ENCODE measurements at regions not wholly inside any gene's neighbourhood (a gene's known extent, or its start where the extent isn't known, plus 50 kb on each side); places are given as distances from the start of the nearest gene placed in this dataset.

GRCh38 chr1:200228486-200228885 lies 181.3 kb downstream of the ZNF281 start:
- no peak for TF ChIP-seq POLR2AphosphoS5 (IDR thresholded peaks at IDR 0.05)
- TF ChIP-seq, protein P1, sequence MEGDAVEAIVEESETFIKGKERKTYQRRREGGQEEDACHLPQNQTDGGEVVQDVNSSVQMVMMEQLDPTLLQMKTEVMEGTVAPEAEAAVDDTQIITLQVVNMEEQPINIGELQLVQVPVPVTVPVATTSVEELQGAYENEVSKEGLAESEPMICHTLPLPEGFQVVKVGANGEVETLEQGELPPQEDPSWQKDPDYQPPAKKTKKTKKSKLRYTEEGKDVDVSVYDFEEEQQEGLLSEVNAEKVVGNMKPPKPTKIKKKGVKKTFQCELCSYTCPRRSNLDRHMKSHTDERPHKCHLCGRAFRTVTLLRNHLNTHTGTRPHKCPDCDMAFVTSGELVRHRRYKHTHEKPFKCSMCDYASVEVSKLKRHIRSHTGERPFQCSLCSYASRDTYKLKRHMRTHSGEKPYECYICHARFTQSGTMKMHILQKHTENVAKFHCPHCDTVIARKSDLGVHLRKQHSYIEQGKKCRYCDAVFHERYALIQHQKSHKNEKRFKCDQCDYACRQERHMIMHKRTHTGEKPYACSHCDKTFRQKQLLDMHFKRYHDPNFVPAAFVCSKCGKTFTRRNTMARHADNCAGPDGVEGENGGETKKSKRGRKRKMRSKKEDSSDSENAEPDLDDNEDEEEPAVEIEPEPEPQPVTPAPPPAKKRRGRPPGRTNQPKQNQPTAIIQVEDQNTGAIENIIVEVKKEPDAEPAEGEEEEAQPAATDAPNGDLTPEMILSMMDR (IDR thresholded peaks at IDR 0.05) = no peak
- no peak for TF ChIP-seq POLR2A (IDR thresholded peaks at IDR 0.05)
- no peak for TF ChIP-seq EP300 (IDR thresholded peaks at IDR 0.05)
- H3K27ac ChIP-seq = no peak overlapping the region
- 59% methylated on average over 4 of the region's 4 CpGs for WGBS

GRCh38 chr1:200228081-200228480 lies 181.8 kb downstream of the ZNF281 start:
- WGBS = 40% methylated on average over 6 of the region's 6 CpGs
- H3K27me3 ChIP-seq = peaks cover 10% of the 10 kb centered on the region
- no peak overlapping the region for H3K4me3 ChIP-seq
- TF ChIP-seq EP300 (IDR thresholded peaks at IDR 0.05) (no peak), POLR2AphosphoS5 (IDR thresholded peaks at IDR 0.05) (no peak), POLR2A (IDR thresholded peaks at IDR 0.05) (no peak)
- TF ChIP-seq, protein P1 (IDR thresholded peaks at IDR 0.05) = no peak
- H3K9me3 ChIP-seq = no peaks in the 10 kb centered on the region
- no peaks in the 10 kb centered on the region for H3K36me3 ChIP-seq
- H3K4me1 ChIP-seq = peaks cover 6% of the 10 kb centered on the region
- H3K27ac ChIP-seq = no peak overlapping the region
- DNase-seq (ENCODE audit: low spot score in 2 of 2) = no peak

More at GRCh38 chr1:200228486-200228885, 181.3 kb downstream of the ZNF281 start:
- Histone ChIP-seq H3K9me3 (no peaks in the 10 kb centered on the region), H3K27me3 (peaks cover 10% of the 10 kb centered on the region), H3K4me3 (no peak overlapping the region), H3K36me3 (no peaks in the 10 kb centered on the region), H3K4me1 (peaks cover 6% of the 10 kb centered on the region)
- DNase-seq (ENCODE audit: low spot score in 2 of 2) = no peak

Measured in suprapubic skin (tissue), 4 donors.